ENCODE measurements at regions not wholly inside any gene's neighbourhood (a gene's known extent, or its start where the extent isn't known, plus 50 kb on each side); places are given as distances from the start of the nearest gene placed in this dataset.

- Histone ChIP-seq H3K4me3 (ENCODE audit: insufficient read depth in 1 of 2, low read depth in 1 of 2, low read length in 2 of 2) (no peak overlapping the region), H3K18ac (ENCODE audit: low read depth in 1 of 2, low read length in 2 of 2) (no peak overlapping the region), H3K4ac (ENCODE audit: low read depth in 1 of 2, low read length in 2 of 2) (no peak overlapping the region), H3K4me2 (ENCODE audit: low read length, poor library complexity, severe bottlenecking) (no peak overlapping the region), H3K9me3 (ENCODE audit: control insufficient read depth, low read length) (no peaks in the 10 kb centered on the region), H2BK120ac (ENCODE audit: low read depth, low read length) (no peak overlapping the region), H3K79me1 (replicated peaks; ENCODE audit: low read length, poor library complexity, severe bottlenecking) (no peaks in the 10 kb centered on the region), H3K14ac (ENCODE audit: low read length in 2 of 2) (no peak overlapping the region), H2AK5ac (ENCODE audit: low read length, severe bottlenecking) (no peak overlapping the region), H2AFZ (ENCODE audit: low read depth, low read length) (no peak overlapping the region), H2BK12ac (ENCODE audit: low read length in 2 of 2) (no peak overlapping the region), H4K8ac (ENCODE audit: low read length) (no peak overlapping the region), H3K23ac (ENCODE audit: low read length in 2 of 2) (no peak overlapping the region), H3K27ac (ENCODE audit: low read length, poor library complexity, severe bottlenecking) (no peak overlapping the region), H3K9ac (ENCODE audit: low read length) (no peak overlapping the region), H3K4me1 (ENCODE audit: control insufficient read depth, insufficient read depth, low read depth, low read length) (no peaks in the 10 kb centered on the region), H4K91ac (ENCODE audit: low read length) (no peak overlapping the region), H3K36me3 (ENCODE audit: control insufficient read depth in 1 of 2, insufficient read depth in 2 of 2, low read depth in 1 of 2, low read length in 2 of 2) (no peaks in the 10 kb centered on the region), H3K27me3 (ENCODE audit: control insufficient read depth in 1 of 2, insufficient read depth in 1 of 2, low read length in 2 of 2) (no peaks in the 10 kb centered on the region), H2BK15ac (ENCODE audit: low read depth, poor library complexity, severe bottlenecking) (no peak overlapping the region), H2BK5ac (ENCODE audit: low read depth, low read length, poor library complexity, severe bottlenecking) (no peak overlapping the region)
- DNase-seq, result no peak
- 92% methylated on average over 3 of the region's 4 CpGs for WGBS
Observed at GRCh38 chr10:7026818-7027217, 384.0 kb downstream of the SFMBT2 start.

GRCh38 chr10:7025296-7025695 is 385.5 kb downstream of the SFMBT2 start:
- Histone ChIP-seq H2AFZ (ENCODE audit: low read depth, low read length) (no peak overlapping the region), H3K14ac (ENCODE audit: low read length in 2 of 2) (no peak overlapping the region), H4K8ac (ENCODE audit: low read length) (no peak overlapping the region), H3K27ac (ENCODE audit: low read length, poor library complexity, severe bottlenecking) (no peak overlapping the region), H2BK12ac (ENCODE audit: low read length in 2 of 2) (no peak overlapping the region), H3K4me1 (ENCODE audit: control insufficient read depth, insufficient read depth, low read depth, low read length) (no peaks in the 10 kb centered on the region), H3K18ac (ENCODE audit: low read depth in 1 of 2, low read length in 2 of 2) (no peak overlapping the region), H2BK15ac (ENCODE audit: low read depth, poor library complexity, severe bottlenecking) (no peak overlapping the region), H3K27me3 (ENCODE audit: control insufficient read depth in 1 of 2, insufficient read depth in 1 of 2, low read length in 2 of 2) (no peaks in the 10 kb centered on the region), H2AK5ac (ENCODE audit: low read length, severe bottlenecking) (no peak overlapping the region), H4K91ac (ENCODE audit: low read length) (no peak overlapping the region), H3K4me2 (ENCODE audit: low read length, poor library complexity, severe bottlenecking) (no peak overlapping the region), H3K4me3 (ENCODE audit: insufficient read depth in 1 of 2, low read depth in 1 of 2, low read length in 2 of 2) (no peak overlapping the region), H3K9ac (ENCODE audit: low read length) (no peak overlapping the region), H2BK120ac (ENCODE audit: low read depth, low read length) (no peak overlapping the region), H3K9me3 (ENCODE audit: control insufficient read depth, low read length) (no peaks in the 10 kb centered on the region), H3K4ac (ENCODE audit: low read depth in 1 of 2, low read length in 2 of 2) (no peak overlapping the region), H3K36me3 (ENCODE audit: control insufficient read depth in 1 of 2, insufficient read depth in 2 of 2, low read depth in 1 of 2, low read length in 2 of 2) (no peaks in the 10 kb centered on the region), H3K79me1 (replicated peaks; ENCODE audit: low read length, poor library complexity, severe bottlenecking) (no peaks in the 10 kb centered on the region), H2BK5ac (ENCODE audit: low read depth, low read length, poor library complexity, severe bottlenecking) (no peak overlapping the region), H3K23ac (ENCODE audit: low read length in 2 of 2) (no peak overlapping the region)
- whole genome bisulfite sequencing, result no CpG with 5 or more reads among the region's 2 CpGs
- no peak for DNase-seq

- H2BK12ac ChIP-seq (ENCODE audit: low read length in 2 of 2), result no peak overlapping the region
- H3K36me3 ChIP-seq (ENCODE audit: control insufficient read depth in 1 of 2, insufficient read depth in 2 of 2, low read depth in 1 of 2, low read length in 2 of 2), result no peaks in the 10 kb centered on the region
- no peak overlapping the region for H2BK120ac ChIP-seq (ENCODE audit: low read depth, low read length)
- H3K9ac ChIP-seq (ENCODE audit: low read length), result no peak overlapping the region
- no peaks in the 10 kb centered on the region for H3K79me1 ChIP-seq (replicated peaks; ENCODE audit: low read length, poor library complexity, severe bottlenecking)
- no peak overlapping the region for H3K27ac ChIP-seq (ENCODE audit: low read length, poor library complexity, severe bottlenecking)
- H3K27me3 ChIP-seq (ENCODE audit: control insufficient read depth in 1 of 2, insufficient read depth in 1 of 2, low read length in 2 of 2), result no peaks in the 10 kb centered on the region
- no peaks in the 10 kb centered on the region for H3K9me3 ChIP-seq (ENCODE audit: control insufficient read depth, low read length)
- no peak overlapping the region for H3K14ac ChIP-seq (ENCODE audit: low read length in 2 of 2)
- no peak overlapping the region for H4K8ac ChIP-seq (ENCODE audit: low read length)
- no peak overlapping the region for H3K23ac ChIP-seq (ENCODE audit: low read length in 2 of 2)
- 74% methylated on average over 5 of the region's 5 CpGs for WGBS
- no peak overlapping the region for H4K91ac ChIP-seq (ENCODE audit: low read length)
- no peak overlapping the region for H3K18ac ChIP-seq (ENCODE audit: low read depth in 1 of 2, low read length in 2 of 2)
- no peaks in the 10 kb centered on the region for H3K4me1 ChIP-seq (ENCODE audit: control insufficient read depth, insufficient read depth, low read depth, low read length)
- no peak overlapping the region for H2BK15ac ChIP-seq (ENCODE audit: low read depth, poor library complexity, severe bottlenecking)
- no peak overlapping the region for H2AK5ac ChIP-seq (ENCODE audit: low read length, severe bottlenecking)
- DNase-seq, result no peak
- no peak overlapping the region for H3K4me2 ChIP-seq (ENCODE audit: low read length, poor library complexity, severe bottlenecking)
- H2AFZ ChIP-seq (ENCODE audit: low read depth, low read length), result no peak overlapping the region
- H3K4ac ChIP-seq (ENCODE audit: low read depth in 1 of 2, low read length in 2 of 2), result no peak overlapping the region
- H3K4me3 ChIP-seq (ENCODE audit: insufficient read depth in 1 of 2, low read depth in 1 of 2, low read length in 2 of 2), result no peak overlapping the region
- no peak overlapping the region for H2BK5ac ChIP-seq (ENCODE audit: low read depth, low read length, poor library complexity, severe bottlenecking)
Observed at GRCh38 chr10:7015457-7015856, 395.4 kb downstream of the SFMBT2 start.

GRCh38 chr10:7014721-7015120 is 396.1 kb downstream of the SFMBT2 start:
- H2BK5ac ChIP-seq (ENCODE audit: low read depth, low read length, poor library complexity, severe bottlenecking), result no peak overlapping the region
- no peaks in the 10 kb centered on the region for H3K4me1 ChIP-seq (ENCODE audit: control insufficient read depth, insufficient read depth, low read depth, low read length)
- no peak overlapping the region for H3K4me3 ChIP-seq (ENCODE audit: insufficient read depth in 1 of 2, low read depth in 1 of 2, low read length in 2 of 2)
- no peak overlapping the region for H2BK15ac ChIP-seq (ENCODE audit: low read depth, poor library complexity, severe bottlenecking)
- no peak overlapping the region for H4K91ac ChIP-seq (ENCODE audit: low read length)
- no peaks in the 10 kb centered on the region for H3K36me3 ChIP-seq (ENCODE audit: control insufficient read depth in 1 of 2, insufficient read depth in 2 of 2, low read depth in 1 of 2, low read length in 2 of 2)
- 72% methylated on average over 4 of the region's 4 CpGs for WGBS
- H3K27me3 ChIP-seq (ENCODE audit: control insufficient read depth in 1 of 2, insufficient read depth in 1 of 2, low read length in 2 of 2), result no peaks in the 10 kb centered on the region
- no peak overlapping the region for H3K4me2 ChIP-seq (ENCODE audit: low read length, poor library complexity, severe bottlenecking)
- H3K27ac ChIP-seq (ENCODE audit: low read length, poor library complexity, severe bottlenecking), result no peak overlapping the region
- H3K79me1 ChIP-seq (replicated peaks; ENCODE audit: low read length, poor library complexity, severe bottlenecking), result no peaks in the 10 kb centered on the region
- no peak for DNase-seq
- no peak overlapping the region for H2BK120ac ChIP-seq (ENCODE audit: low read depth, low read length)
- H3K9ac ChIP-seq (ENCODE audit: low read length), result no peak overlapping the region
- no peak overlapping the region for H2AK5ac ChIP-seq (ENCODE audit: low read length, severe bottlenecking)
- no peak overlapping the region for H3K18ac ChIP-seq (ENCODE audit: low read depth in 1 of 2, low read length in 2 of 2)
- no peak overlapping the region for H2BK12ac ChIP-seq (ENCODE audit: low read length in 2 of 2)
- H3K4ac ChIP-seq (ENCODE audit: low read depth in 1 of 2, low read length in 2 of 2), result no peak overlapping the region
- no peak overlapping the region for H3K14ac ChIP-seq (ENCODE audit: low read length in 2 of 2)
- H3K9me3 ChIP-seq (ENCODE audit: control insufficient read depth, low read length), result no peaks in the 10 kb centered on the region
- H2AFZ ChIP-seq (ENCODE audit: low read depth, low read length), result no peak overlapping the region
- H4K8ac ChIP-seq (ENCODE audit: low read length), result no peak overlapping the region
- H3K23ac ChIP-seq (ENCODE audit: low read length in 2 of 2), result no peak overlapping the region

Measured in mesenchymal stem cell (in vitro differentiated cells and primary cell).